ENCODE measurements at regions not wholly inside any gene's neighbourhood (a gene's known extent, or its start where the extent isn't known, plus 50 kb on each side); places are given as distances from the start of the nearest gene placed in this dataset.

GRCh38 chr3:45311327-45311726, 77.0 kb upstream of the LARS2 start:
- in situ Hi-C loops (cut with MboI; ENCODE audit: low sequenced_read_pairs) (no loop called here), intact Hi-C loops (cut with micrococcal nuclease) (no loop called here), dilution Hi-C loops (cut with HindIII; ENCODE audit: low sequenced_read_pairs, unreplicated experiment) (no loop called here)
- H3K4me1 ChIP-seq (ENCODE audit: control insufficient read depth, insufficient read depth, low read length) = no peaks in the 10 kb centered on the region; the same call in 1 of the 2 replicates
- no peak overlapping the region for H2AFZ ChIP-seq (replicated peaks; ENCODE audit: low read length, poor library complexity)
- H4K8ac ChIP-seq (ENCODE audit: low read depth in 2 of 2, low read length in 2 of 2) = no peak overlapping the region
- no peak overlapping the region for H3K23ac ChIP-seq (ENCODE audit: low read depth, low read length)
- no peak for DNase-seq
- ATAC-seq (ENCODE audit: low read depth) = no peak
- H3K4me2 ChIP-seq (ENCODE audit: low read depth, low read length) = no peak overlapping the region
- H2AK5ac ChIP-seq (ENCODE audit: low read depth, low read length) = no peak overlapping the region
- no peak overlapping the region for H3K56ac ChIP-seq (ENCODE audit: extremely low read depth, insufficient read depth, low read length)
- ChIA-PET POLR2A (ENCODE audit: unreplicated experiment) (no interaction called here), CTCF (no interaction called here)
- no peak overlapping the region for H3K27ac ChIP-seq (ENCODE audit: insufficient read depth, low read length)
- no peaks in the 10 kb centered on the region for H3K9me1 ChIP-seq (ENCODE audit: insufficient read depth, low read length)
- H3K79me1 ChIP-seq (ENCODE audit: low read depth in 1 of 2, low read length in 2 of 2) = no peaks in the 10 kb centered on the region
- no peak overlapping the region for H3K9ac ChIP-seq (ENCODE audit: low read depth, low read length)
- H2BK5ac ChIP-seq (ENCODE audit: low read depth, low read length, poor library complexity, severe bottlenecking) = no peak overlapping the region
- H2AK9ac ChIP-seq (replicated peaks; ENCODE audit: low read depth, low read length, poor library complexity) = no peak overlapping the region
- H2BK120ac ChIP-seq (ENCODE audit: low read depth, low read length) = no peak overlapping the region
- no peaks in the 10 kb centered on the region for H4K20me1 ChIP-seq (ENCODE audit: insufficient read depth, low read length)
- no peak overlapping the region for H3K4ac ChIP-seq (ENCODE audit: low read depth, low read length)
- H4K91ac ChIP-seq (ENCODE audit: insufficient read depth, low read depth, low read length) = no peak overlapping the region
- no peak overlapping the region for H4K5ac ChIP-seq (ENCODE audit: low read depth, low read length)
- TF ChIP-seq USF2 (IDR thresholded peaks at IDR 0.05; ENCODE audit: low read depth, low read length) (no peak), SMC3 (IDR thresholded peaks at IDR 0.05; ENCODE audit: low read depth, low read length) (no peak), RAD21 (IDR thresholded peaks at IDR 0.05; ENCODE audit: low read length) (no peak), NFE2L2 (IDR thresholded peaks at IDR 0.05; ENCODE audit: low read depth, low read length) (no peak), ELK1 (IDR thresholded peaks at IDR 0.05; ENCODE audit: borderline replicate concordance, low read depth, low read length) (no peak)
- peaks cover 5% of the 10 kb centered on the region; the same call in 1 of the 2 replicates for H3K9me3 ChIP-seq (ENCODE audit: control insufficient read depth, insufficient read depth, low read length)
- H2BK15ac ChIP-seq (ENCODE audit: low read depth, low read length) = no peak overlapping the region
- no peak overlapping the region for H3K18ac ChIP-seq (ENCODE audit: low read depth, low read length)
- H2BK20ac ChIP-seq (ENCODE audit: low read depth, low read length) = no peak overlapping the region
- H3K4me3 ChIP-seq (ENCODE audit: insufficient read depth, low read depth, low read length) = no peak overlapping the region
- no TSS peak for BruUV-seq (replicated peaks)
- H3K27me3 ChIP-seq (ENCODE audit: control insufficient read depth, insufficient read depth, low read length) = peaks cover 34% of the 10 kb centered on the region
- 43% methylated on average over 1 of the region's 3 CpGs; no CpG with 5 or more reads in 1 of the 2 experiments for WGBS, 2 experiments (ENCODE audit: extremely low coverage in 2 of 2, insufficient read length in 1 of 2)
- no peaks in the 10 kb centered on the region for H3K36me3 ChIP-seq (ENCODE audit: control insufficient read depth, insufficient read depth, low read length)
- H3K14ac ChIP-seq (replicated peaks; ENCODE audit: low read depth, low read length) = no peak overlapping the region
